Astrocyte (in vitro differentiated cells and primary cell): ENCODE measurements at regions not wholly inside any gene's neighbourhood (a gene's known extent, or its start where the extent isn't known, plus 50 kb on each side); places are given as distances from the start of the nearest gene placed in this dataset.
A peak's percentile ranks its signal among the peaks of the same experiment; 100 is the strongest.

Experiments
- DNase-seq: peaks from one replicate; pipeline ENCODE4 v3.0.0-alpha.2; 2010; ENCODE audit warnings: low read depth
- FAIRE-seq: peaks from 2 replicates; lab custom pipeline; 2011; peaks lifted over from hg19 to GRCh38; lab: Jason Lieb, UNC
- H2AFZ ChIP-seq: 2 replicates; pipeline ENCODE4 v1.6.0; 2012; ENCODE audit warnings: low read depth, low read length, inconsistent platforms
- H3K27ac ChIP-seq: 2 replicates; pipeline ENCODE4 v1.5.1; 2011; ENCODE audit warnings: low read depth, low read length, inconsistent platforms
- H3K27me3 ChIP-seq: 2 replicates; pipeline ENCODE4 v1.6.0; 2011; ENCODE audit warnings: low read length, inconsistent platforms; ENCODE audit not compliant: insufficient read depth
- H3K36me3 ChIP-seq: 2 replicates; pipeline ENCODE4 v1.5.1; 2011; ENCODE audit warnings: low read length, inconsistent platforms; ENCODE audit not compliant: insufficient read depth
- H3K4me1 ChIP-seq: 2 replicates; pipeline ENCODE4 v1.5.1; 2011; ENCODE audit warnings: low read length, inconsistent platforms; ENCODE audit not compliant: insufficient read depth
- H3K4me2 ChIP-seq: 2 replicates; pipeline ENCODE4 v1.6.0; 2012; ENCODE audit warnings: low read length, inconsistent platforms
- H3K4me3 ChIP-seq: 2 replicates; pipeline ENCODE4 v1.5.1; 2011; ENCODE audit warnings: low read depth, mild to moderate bottlenecking, low read length, inconsistent platforms; ENCODE audit not compliant: insufficient read depth
- H3K79me2 ChIP-seq: 2 replicates; pipeline ENCODE4 v1.6.0; 2012; ENCODE audit warnings: mild to moderate bottlenecking, low read length, inconsistent platforms; ENCODE audit not compliant: insufficient read depth
- H3K9ac ChIP-seq: 2 replicates; pipeline ENCODE4 v1.6.0; 2012; ENCODE audit warnings: mild to moderate bottlenecking, low read length, inconsistent platforms
- H3K9me3 ChIP-seq: 2 replicates; pipeline ENCODE4 v1.5.1; 2012; ENCODE audit warnings: low read depth, mild to moderate bottlenecking, low read length, inconsistent platforms; ENCODE audit not compliant: insufficient read depth
- H4K20me1 ChIP-seq: 2 replicates; pipeline ENCODE4 v1.6.0; 2012; ENCODE audit warnings: low read length, inconsistent platforms; ENCODE audit not compliant: insufficient read depth
- H3K27ac Mint-ChIP-seq: one replicate; pipeline ENCODE4 v1.8.0; 2021; ENCODE audit warnings: mild to moderate bottlenecking, mixed read lengths; ENCODE audit not compliant: unreplicated experiment
- H3K27me3 Mint-ChIP-seq: one replicate; pipeline ENCODE4 v1.8.0; 2021; ENCODE audit warnings: low read depth, mixed read lengths; ENCODE audit not compliant: unreplicated experiment
- H3K36me3 Mint-ChIP-seq: one replicate; pipeline ENCODE4 v1.8.0; 2021; ENCODE audit warnings: low read depth, mixed read lengths; ENCODE audit not compliant: unreplicated experiment
- H3K4me1 Mint-ChIP-seq: one replicate; pipeline ENCODE4 v1.8.0; 2021; ENCODE audit warnings: low read depth, mixed read lengths; ENCODE audit not compliant: unreplicated experiment
- H3K4me3 Mint-ChIP-seq: one replicate; pipeline ENCODE4 v1.8.0; 2021; ENCODE audit warnings: mild to moderate bottlenecking, moderate library complexity, mixed read lengths; ENCODE audit not compliant: unreplicated experiment
- H3K9me3 Mint-ChIP-seq: one replicate; pipeline ENCODE4 v1.8.0; 2021; ENCODE audit warnings: mild to moderate bottlenecking, mixed read lengths; ENCODE audit not compliant: unreplicated experiment
- EZH2 ChIP-seq: IDR thresholded peaks from 2 replicates; pipeline ENCODE4 v1.6.1; 2012; ENCODE audit warnings: mild to moderate bottlenecking, low read length, inconsistent platforms; ENCODE audit not compliant: insufficient read depth
- TF ChIP-seq, protein P1 (sequence below): IDR thresholded peaks from 2 replicates; pipeline ENCODE4 v1.5.1; 2011; ENCODE audit warnings: low read depth, mild to moderate bottlenecking, inconsistent platforms, low read length, moderate library complexity; ENCODE audit not compliant: insufficient read depth

DNA sequence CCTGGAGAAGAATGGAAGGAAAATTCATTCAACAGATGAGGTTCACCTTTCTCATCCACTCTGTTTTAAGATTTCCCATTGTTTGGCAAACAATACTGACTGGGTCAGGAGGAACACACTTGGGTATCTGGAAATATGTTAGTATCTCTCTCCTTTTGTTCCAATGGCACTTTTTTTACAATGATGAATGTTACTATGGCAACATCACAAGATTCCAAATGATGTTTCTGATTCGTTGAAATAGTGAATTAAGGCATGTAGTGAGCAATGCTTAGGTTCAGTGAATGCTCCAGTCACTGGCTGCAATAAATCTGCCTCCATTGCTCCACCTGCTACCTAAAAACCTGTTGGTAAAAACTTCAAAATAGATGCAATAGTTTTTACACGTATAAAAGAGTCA is 392.8 kb downstream of the DNAH5 start:
- no peak for DNase-seq
- Mint-ChIP-seq H3K27ac (no peak overlapping the region), H3K9me3 (no peaks in the 10 kb centered on the region), H3K36me3 (no peaks in the 10 kb centered on the region), H3K4me1 (no peaks in the 10 kb centered on the region), H3K4me3 (no peak overlapping the region), H3K27me3 (peaks cover 8% of the 10 kb centered on the region)
- H2AFZ ChIP-seq: no peak overlapping the region
- no peaks in the 10 kb centered on the region for H4K20me1 ChIP-seq
- H3K79me2 ChIP-seq: no peaks in the 10 kb centered on the region
- H3K4me2 ChIP-seq: no peak overlapping the region
- no peaks in the 10 kb centered on the region for H3K27me3 ChIP-seq
- FAIRE-seq: no peak
- no peaks in the 10 kb centered on the region for H3K4me1 ChIP-seq
- no peak overlapping the region for H3K4me3 ChIP-seq
- no peak overlapping the region for H3K9ac ChIP-seq
- TF ChIP-seq, protein P1, sequence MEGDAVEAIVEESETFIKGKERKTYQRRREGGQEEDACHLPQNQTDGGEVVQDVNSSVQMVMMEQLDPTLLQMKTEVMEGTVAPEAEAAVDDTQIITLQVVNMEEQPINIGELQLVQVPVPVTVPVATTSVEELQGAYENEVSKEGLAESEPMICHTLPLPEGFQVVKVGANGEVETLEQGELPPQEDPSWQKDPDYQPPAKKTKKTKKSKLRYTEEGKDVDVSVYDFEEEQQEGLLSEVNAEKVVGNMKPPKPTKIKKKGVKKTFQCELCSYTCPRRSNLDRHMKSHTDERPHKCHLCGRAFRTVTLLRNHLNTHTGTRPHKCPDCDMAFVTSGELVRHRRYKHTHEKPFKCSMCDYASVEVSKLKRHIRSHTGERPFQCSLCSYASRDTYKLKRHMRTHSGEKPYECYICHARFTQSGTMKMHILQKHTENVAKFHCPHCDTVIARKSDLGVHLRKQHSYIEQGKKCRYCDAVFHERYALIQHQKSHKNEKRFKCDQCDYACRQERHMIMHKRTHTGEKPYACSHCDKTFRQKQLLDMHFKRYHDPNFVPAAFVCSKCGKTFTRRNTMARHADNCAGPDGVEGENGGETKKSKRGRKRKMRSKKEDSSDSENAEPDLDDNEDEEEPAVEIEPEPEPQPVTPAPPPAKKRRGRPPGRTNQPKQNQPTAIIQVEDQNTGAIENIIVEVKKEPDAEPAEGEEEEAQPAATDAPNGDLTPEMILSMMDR: no peak
- no peak for TF ChIP-seq EZH2
- no peaks in the 10 kb centered on the region for H3K36me3 ChIP-seq
- H3K27ac ChIP-seq: no peak overlapping the region
- no peaks in the 10 kb centered on the region for H3K9me3 ChIP-seq

DNA sequence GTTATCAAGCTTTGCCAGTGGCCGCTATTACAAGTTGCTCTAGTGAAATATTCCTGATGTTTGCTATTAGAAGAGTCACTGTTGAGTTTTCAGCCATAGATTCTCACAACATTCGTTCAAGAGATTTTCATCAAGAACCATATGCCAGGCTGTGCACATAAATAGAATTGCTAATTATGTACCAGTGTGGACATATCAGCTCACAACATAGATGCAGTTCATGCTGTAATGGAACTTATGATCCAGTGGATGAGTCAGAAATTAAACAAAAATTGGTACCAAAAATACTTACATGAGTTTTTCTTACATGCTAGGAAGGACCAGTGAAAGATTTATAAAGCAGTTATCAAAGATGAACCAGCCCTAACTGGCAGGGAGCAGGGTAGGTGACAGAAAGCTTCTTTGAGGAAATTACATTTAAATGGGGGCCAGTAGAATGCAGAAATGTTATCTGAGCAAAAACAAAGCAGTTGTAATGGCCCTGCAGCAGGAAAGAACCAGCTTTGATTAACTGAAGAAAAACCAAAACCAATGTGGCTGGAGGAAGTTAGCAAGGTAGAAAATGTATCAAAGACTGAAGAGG is 404.2 kb downstream of the DNAH5 start:
- no peak overlapping the region for H2AFZ ChIP-seq
- H3K9ac ChIP-seq: no peak overlapping the region
- Mint-ChIP-seq H3K27me3 (peaks cover 2% of the 10 kb centered on the region), H3K36me3 (no peaks in the 10 kb centered on the region), H3K4me1 (peaks cover 2% of the 10 kb centered on the region), H3K4me3 (no peak overlapping the region), H3K9me3 (peaks cover 2% of the 10 kb centered on the region), H3K27ac (no peak overlapping the region)
- no peak for TF ChIP-seq EZH2
- TF ChIP-seq, protein P1: no peak
- peaks cover 3% of the 10 kb centered on the region for H3K9me3 ChIP-seq
- H3K4me2 ChIP-seq: no peak overlapping the region
- no peak overlapping the region for H3K4me3 ChIP-seq
- H3K36me3 ChIP-seq: no peaks in the 10 kb centered on the region
- no peaks in the 10 kb centered on the region for H3K4me1 ChIP-seq
- FAIRE-seq (no peak), DNase-seq (no peak)
- H3K79me2 ChIP-seq: no peaks in the 10 kb centered on the region
- no peaks in the 10 kb centered on the region for H3K27me3 ChIP-seq
- H3K27ac ChIP-seq: no peak overlapping the region
- H4K20me1 ChIP-seq: no peaks in the 10 kb centered on the region

DNA sequence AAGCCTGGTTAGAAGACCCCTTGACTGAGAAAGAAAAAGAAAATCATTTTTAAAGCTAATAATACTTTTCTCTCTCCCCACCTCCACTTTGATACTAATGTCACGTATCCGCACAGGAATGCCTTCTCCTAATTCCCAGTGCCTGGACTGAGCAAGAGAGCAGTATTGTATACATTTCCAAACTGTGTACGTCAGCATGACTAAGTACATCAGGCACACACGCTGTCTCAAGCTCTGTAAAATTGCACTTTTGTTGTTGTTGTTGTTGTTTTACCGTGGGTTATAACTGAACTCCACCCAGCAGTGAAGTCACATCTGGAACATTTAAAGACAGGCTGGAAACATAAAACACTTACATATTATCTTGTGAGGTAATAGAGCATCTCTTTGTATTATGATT is 407.6 kb downstream of the DNAH5 start:
- H3K9ac ChIP-seq: no peak overlapping the region
- no peaks in the 10 kb centered on the region for H3K27me3 ChIP-seq
- peak; percentile 1 for DNase-seq
- no peak overlapping the region for H3K4me2 ChIP-seq
- H4K20me1 ChIP-seq: no peaks in the 10 kb centered on the region
- no peak for FAIRE-seq
- peaks cover 2% of the 10 kb centered on the region for H3K9me3 Mint-ChIP-seq
- no peak overlapping the region for H3K27ac Mint-ChIP-seq
- H3K4me3 ChIP-seq: no peak overlapping the region
- peaks cover 2% of the 10 kb centered on the region for H3K27me3 Mint-ChIP-seq
- H3K4me1 ChIP-seq: no peaks in the 10 kb centered on the region
- H3K4me3 Mint-ChIP-seq: no peak overlapping the region
- no peaks in the 10 kb centered on the region for H3K9me3 ChIP-seq
- H3K27ac ChIP-seq: no peak overlapping the region
- no peaks in the 10 kb centered on the region for H3K79me2 ChIP-seq
- H2AFZ ChIP-seq: no peak overlapping the region
- no peak for TF ChIP-seq EZH2
- TF ChIP-seq, protein P1: no peak
- H3K4me1 Mint-ChIP-seq: no peaks in the 10 kb centered on the region
- H3K36me3 Mint-ChIP-seq: no peaks in the 10 kb centered on the region
- H3K36me3 ChIP-seq: no peaks in the 10 kb centered on the region
